NCI-H2227 (cell line): ENCODE measurements at regions not wholly inside any gene's neighbourhood (a gene's known extent, or its start where the extent isn't known, plus 50 kb on each side); places are given as distances from the start of the nearest gene placed in this dataset.
"Not testable (repeated sequence)": the region's sequence is repeated elsewhere in the genome, so short reads cannot be mapped to it uniquely, and the experiment has no call there.

Experiments
- DNase-seq: peaks from one replicate; lab custom pipeline; 2025; ENCODE audit not compliant: unreplicated experiment; lab: John Stamatoyannopoulos, UW

DNA sequence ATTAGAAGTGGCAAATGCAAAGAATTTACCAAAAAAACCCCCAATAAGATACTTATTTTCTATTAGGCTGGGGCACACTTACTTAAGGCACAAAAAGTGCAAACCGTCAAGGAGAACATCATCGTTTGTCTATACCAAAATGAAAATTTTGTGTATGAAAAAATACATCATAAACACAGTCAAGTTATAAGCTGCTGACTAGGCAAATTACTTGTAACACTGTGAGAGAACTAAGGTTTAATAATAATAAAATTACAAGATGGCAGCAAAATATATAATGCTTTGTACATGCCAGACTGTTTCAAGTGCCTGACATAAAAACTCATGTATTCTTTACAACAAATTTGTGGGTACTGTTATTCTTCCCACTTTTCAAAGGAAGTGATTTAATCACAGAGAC lies 297.2 kb upstream of the CRBN start:
- no peak for DNase-seq

GRCh38 chr3:3468596-3468995 lies 289.1 kb upstream of the CRBN start:
- DNase-seq = no peak

DNA sequence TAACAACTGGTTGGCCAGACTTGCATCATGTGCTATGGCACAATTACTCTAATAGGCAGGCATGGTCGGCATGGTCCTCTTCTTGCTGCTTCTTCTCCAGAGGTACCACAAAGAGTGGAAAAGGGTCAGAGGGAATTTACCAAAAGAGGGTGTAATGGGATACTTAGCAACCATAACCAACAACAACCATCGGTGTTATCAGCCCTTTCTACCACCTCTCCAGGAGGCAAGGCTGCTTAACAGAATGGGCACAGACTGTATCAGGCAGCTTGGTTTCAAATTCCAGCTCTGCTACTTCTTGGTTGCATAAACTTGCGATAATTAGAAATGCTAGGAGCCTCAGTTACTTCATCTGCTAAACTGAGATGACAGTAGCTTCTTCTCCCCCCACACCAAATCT lies 284.6 kb upstream of the CRBN start:
- no peak for DNase-seq

DNA sequence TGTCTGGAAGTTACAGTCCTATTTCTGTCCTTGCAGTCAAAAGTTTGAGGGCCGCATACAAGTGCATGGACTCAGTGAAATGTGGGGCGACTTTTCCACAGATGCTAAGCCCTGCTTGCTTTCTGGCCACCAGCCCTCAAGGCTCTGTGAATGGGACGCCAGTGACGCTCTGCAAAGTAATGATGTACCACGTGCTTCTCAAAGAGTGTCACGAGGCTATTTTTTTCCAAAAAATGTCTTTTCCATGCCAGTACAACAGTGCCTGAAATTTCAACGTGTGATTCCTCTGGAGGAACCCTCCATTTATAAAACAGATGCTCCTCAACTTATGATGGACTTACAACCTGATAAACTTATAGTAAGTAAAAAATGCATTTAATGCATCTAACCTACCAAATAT lies 281.8 kb upstream of the CRBN start:
- no peak for DNase-seq

- no peak for DNase-seq
Measured at GRCh38 chr3:3448468-3448867, 269.0 kb upstream of the CRBN start.

DNA sequence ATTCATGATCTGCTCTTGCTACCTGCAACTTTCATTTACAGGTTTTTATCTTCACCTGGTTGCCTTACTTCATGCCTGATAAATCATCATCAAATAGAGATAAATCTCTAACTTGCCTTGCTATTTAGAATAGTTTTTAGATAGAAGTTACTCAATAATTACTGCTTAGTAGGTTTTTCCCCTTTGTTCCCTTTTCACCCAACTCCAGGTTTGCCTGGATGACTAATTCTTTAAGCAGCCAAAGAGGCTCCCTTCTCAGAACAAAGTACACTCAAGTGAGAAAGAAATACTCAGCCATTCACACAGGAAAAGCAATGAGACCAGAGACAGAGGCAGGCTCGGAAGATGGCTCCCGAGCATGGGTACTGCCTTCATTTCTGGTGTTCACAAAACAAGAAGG lies 268.1 kb upstream of the CRBN start:
- DNase-seq = no peak

DNA sequence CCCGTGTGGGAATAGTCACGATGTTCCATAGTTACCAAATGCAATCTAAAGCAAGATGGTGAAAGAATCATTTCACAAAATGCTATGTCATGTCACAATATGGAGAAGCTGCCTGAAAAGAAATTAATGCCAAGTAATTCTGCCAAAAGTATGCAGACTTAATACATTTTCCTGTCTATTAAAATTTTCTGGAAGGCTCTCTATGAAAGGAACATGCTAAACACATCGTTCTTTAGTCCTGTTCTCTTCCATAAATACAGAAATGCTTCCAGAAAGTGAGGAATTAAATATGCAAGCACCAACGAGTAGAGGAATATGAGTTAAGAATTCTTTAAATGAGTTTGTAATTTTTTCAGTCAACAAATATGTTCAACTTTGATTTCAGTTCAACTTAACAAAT lies 266.8 kb upstream of the CRBN start:
- DNase-seq = no peak

DNA sequence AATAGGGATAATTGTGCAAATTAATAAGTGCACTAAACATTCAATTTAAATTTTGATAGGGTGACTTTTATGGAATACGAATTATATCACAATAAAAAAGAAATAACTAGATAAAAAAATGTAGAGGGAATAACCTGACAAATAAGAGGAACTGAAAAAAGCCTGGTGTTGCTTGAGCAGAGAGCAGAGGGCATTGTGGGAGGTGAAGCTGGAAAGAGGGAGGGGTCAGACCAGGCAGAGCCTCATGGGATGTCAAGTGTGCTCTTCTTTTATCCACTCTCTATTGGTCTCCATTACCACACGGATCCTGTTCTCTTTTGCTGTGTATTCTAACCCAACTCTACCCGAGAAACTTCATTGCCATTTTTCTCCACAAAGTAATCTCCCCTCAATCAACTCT lies 264.0 kb upstream of the CRBN start:
- DNase-seq = no peak

GRCh38 chr3:3433711-3434110 lies 254.2 kb upstream of the CRBN start:
- no peak for DNase-seq

DNA sequence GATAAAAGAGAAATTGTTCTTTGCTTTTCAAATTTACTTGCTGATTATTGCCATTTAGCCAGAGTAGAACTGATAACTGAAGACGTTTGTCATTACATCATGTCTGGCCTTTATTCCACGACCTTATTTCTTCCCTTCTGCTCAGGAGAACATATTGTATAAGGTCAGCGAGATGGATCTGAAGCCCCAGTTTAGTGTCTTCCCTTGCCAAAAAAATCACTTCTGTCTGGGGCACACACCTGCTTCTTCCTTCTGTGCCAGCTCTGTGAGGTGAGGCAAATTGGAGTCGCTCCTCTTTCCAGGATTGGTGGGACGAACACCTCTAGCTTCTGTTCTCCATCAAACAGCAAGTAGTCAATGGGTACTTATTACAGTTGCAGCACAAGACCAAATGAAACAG lies 250.3 kb upstream of the CRBN start:
- DNase-seq = no peak

GRCh38 chr3:3407707-3408106 lies 228.2 kb upstream of the CRBN start:
- not testable (repeated sequence) for DNase-seq

DNA sequence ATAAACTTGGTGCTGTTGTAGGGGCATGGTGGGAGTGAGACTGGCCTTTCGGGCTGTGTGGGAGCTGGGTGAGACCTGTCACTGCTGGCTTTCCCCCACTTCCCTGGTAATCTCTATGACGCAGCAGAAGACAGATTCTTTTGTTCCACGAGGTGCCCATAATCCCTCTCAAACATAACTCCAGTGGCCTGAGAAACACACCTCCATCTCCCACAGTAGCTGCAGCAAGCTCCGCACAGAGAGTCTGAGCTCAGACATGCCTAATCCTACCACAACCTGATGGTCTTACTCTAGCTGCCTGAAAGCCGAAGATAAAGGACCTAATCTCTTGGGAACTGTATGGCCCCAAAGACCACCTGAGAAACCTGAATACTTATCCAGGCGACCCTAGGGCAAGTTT lies 225.6 kb upstream of the CRBN start:
- no peak for DNase-seq

- no peak for DNase-seq
Measured at GRCh38 chr3:3403700-3404099, 224.2 kb upstream of the CRBN start.

GRCh38 chr3:3392946-3393345 lies 213.5 kb upstream of the CRBN start:
- DNase-seq = no peak

DNA sequence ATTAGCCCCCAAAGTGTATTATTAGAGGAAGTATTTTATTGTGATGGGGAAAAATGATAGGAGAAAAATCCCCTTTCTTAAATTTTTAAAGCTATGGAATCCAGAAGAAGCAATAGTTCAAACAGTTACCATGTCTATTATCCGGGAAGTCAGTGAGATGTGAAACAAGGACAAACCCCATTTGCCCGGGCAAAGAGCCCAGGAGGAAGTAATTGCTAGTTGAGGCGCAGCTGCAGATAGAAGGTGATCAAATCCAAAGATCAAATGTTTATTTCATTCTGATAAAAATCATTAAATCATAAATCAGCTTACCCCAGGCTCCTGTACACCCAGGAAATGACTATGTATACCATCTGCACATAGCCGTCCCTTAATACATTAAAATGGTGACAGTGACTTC lies 204.0 kb upstream of the CRBN start:
- DNase-seq = no peak

DNA sequence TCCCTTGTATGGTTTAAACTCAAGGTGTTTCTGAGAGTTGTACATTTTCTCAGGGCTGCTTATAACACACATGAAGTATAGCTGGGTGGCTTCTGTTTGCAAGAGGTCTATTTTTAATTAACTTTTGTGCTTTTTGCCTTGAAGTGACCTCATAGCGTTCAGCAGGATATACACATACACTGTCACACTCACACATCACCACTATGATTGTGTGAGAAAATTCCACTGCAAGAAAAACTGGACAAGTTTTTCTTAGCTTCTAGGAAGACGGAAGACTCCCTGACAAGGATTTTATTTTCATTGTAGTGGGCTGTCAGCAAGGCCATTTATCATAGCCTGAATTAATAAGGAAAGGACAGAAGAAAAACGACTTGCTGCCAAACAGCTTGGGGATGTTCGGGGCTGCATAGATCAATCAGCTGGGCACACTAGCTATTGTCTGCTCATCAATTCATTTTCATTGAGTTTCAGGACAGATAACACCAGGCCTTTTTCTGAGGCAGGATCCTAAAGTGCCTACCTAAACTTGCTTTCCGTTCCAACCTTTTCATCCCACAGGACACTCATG lies 192.8 kb upstream of the CRBN start:
- DNase-seq = no peak

DNA sequence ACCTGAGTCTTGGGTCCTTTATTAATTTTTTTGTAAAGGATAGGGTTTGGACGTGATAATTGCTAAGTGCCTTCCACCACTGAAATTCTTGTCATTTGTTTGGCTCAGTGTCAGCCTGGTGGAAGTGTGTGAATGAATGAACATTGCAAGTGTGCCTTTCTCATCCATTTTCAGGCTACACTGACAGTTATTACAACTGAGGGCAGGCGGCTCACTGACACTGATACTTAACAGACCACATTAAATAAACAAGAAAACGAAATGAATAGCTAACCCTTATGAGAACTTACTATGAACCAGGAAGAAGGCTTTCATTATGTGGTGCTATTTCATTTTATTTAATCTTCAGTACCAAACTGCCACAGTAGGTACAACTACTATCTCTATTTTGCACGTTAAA lies 188.8 kb upstream of the CRBN start:
- no peak for DNase-seq

DNA sequence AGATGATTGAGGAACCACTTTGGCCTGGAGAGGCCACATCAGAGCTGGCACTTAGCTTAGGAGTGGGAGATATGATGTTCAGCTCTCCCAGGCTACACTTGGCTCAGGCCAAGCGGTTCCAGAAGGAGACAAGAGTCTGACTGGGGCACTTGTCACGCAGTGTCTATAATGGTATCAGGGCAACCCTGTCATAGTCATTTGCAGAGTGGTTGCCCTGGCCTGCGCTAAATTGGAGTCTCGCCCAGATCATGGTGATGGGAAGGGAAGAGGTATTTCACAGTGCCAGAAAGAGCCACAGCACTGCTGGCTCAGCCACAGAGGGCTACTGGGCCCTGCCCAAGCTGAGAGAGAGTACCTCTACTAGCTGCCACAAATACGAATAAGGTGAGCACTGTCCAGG lies 186.9 kb upstream of the CRBN start:
- no peak for DNase-seq

- DNase-seq = no peak
Measured at GRCh38 chr3:3365716-3366115, 186.2 kb upstream of the CRBN start.

GRCh38 chr3:3356846-3357245 lies 177.4 kb upstream of the CRBN start:
- no peak for DNase-seq

DNA sequence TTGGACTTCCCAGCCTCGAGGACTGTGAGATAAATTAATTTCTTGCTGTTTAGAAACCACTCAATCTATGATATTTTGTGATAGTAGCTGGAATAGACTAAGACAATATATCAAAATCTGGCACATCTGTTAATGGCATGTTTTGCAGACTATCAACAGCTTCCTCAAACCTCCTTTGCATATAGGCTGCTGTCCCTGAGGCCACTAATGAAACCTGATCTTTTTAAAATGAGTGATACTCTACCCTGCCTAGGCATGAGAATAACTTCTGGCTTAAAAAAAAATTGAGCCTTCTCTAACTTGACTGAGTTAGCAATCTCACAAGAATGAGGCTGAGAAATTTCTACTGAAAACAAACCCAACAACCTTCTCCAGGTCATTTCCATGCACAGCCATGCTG lies 176.0 kb upstream of the CRBN start:
- no peak for DNase-seq

DNA sequence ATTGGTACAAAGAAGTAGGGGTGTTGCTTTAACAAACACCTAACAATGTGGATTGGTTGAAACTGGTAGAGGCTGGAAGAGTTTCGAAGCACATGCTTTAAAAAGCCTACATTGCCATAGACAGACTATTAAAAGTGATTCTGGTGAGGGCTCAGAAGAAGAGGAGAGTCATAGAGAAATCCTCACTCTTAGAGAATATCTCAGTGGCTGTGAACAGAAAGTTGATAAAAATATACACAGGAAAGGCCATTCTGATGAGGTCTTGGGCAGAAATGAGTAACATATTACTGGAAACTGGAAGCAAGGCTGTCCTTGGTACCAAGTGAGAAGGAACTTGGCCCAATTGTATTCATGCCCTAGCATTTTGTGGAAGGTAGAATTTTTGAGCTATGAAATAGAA lies 173.7 kb upstream of the CRBN start:
- no peak for DNase-seq

GRCh38 chr3:3351226-3351625 lies 171.7 kb upstream of the CRBN start:
- no peak for DNase-seq

DNA sequence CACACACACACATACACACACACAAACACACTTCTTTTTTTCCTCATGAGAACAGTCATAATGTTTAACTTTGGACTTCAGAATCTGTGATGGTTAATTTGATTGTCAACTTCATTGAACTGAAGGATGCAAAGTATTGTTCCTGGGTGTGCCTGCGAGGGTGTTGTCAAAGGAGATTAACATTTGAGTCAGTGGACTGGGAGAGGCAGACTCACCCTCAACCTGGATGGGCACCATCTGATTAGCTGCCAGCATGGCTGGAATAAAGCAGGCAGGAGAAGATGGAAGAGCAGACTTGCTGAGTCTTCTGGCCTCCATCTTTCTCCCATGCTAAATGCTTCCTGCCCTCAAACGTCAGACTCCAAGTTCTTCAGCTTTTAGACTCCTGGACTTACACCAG lies 167.6 kb upstream of the CRBN start:
- DNase-seq = not testable (repeated sequence)
